Fibroblast of the aortic adventitia (primary cell): ENCODE measurements at regions not wholly inside any gene's neighbourhood (a gene's known extent, or its start where the extent isn't known, plus 50 kb on each side); places are given as distances from the start of the nearest gene placed in this dataset.

ENCODE experiments used
- DNase-seq: peaks from one replicate; pipeline ENCODE4 v3.0.0-alpha.2; 2010; ENCODE audit warnings: low read depth
- H3K4me3 ChIP-seq: 2 replicates; pipeline ENCODE4 v1.5.1; 2011; ENCODE audit warnings: low read depth, mild to moderate bottlenecking, control low read depth, low read length, moderate library complexity
- CTCF ChIP-seq: IDR thresholded peaks from 2 replicates; pipeline ENCODE4 v1.5.1; 2011; ENCODE audit warnings: mild to moderate bottlenecking, low read length, control low read depth, inconsistent platforms; ENCODE audit not compliant: insufficient read depth

- H3K4me3 ChIP-seq = no peak overlapping the region
- no peak for DNase-seq
- TF ChIP-seq CTCF = no peak
These were observed 113.5 kb upstream of the CHL1 start for GRCh38 chr3:83096-83495.

DNA sequence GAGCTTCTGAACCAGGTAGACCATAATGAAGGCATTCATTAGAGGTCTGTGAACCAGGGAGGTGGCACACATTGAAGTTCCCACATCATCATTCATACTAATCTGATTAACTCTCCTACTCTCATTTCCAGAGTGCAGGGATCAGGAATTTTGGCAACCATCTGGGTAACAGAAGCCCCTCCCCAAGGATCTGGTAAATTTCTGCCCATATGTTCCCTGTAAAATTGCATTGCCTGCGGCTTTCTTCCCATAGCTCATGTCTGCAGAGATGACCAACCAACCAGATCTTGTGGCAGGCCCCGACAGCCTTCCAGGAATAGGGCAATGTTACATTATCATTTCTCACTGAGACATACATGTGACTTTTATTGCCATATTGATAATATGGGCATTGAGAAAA lies 111.4 kb upstream of the CHL1 start:
- no peak for DNase-seq
- TF ChIP-seq CTCF = no peak
- no peak overlapping the region for H3K4me3 ChIP-seq

DNA sequence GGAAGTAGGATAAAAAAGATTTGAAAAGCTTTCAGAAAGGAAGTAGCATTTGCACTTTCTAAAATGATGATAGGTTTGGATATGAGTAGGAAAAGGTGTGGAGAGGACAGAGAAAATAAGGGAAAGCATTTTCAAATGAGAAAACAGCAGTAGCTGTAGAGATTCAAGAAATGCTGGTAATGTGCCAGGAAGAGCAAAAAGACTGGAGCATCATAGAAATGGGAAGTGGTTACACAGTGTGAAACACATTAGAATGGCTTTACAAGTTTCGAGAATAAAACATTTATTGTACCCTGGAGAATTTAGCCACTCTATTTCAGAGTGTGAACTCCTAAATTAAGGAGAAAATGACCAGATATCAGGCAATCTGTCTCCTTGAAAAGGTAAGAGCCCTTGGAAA lies 108.3 kb upstream of the CHL1 start:
- no peak overlapping the region for H3K4me3 ChIP-seq
- no peak for TF ChIP-seq CTCF
- no peak for DNase-seq

DNA sequence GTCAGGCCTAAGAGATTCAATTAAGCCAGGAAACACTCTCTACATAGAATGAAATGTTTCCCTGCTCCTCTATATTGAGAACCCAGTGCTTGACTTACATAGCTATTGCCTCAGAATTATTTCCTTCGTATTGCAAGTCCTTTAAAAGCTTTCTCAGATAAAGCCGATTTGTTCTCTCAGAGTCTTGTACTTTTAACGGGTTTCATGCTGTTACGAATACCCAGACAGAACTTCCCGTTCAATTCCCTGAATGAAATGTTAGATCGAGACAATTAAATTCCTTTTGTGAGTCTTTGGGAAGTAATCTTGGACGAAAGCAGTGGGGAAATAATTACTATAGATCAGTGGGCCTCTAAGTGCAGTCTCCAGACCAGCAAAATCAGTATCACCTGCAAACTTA lies 102.8 kb upstream of the CHL1 start:
- H3K4me3 ChIP-seq = no peak overlapping the region
- no peak for DNase-seq
- TF ChIP-seq CTCF = no peak

GRCh38 chr3:96259-96658 lies 100.3 kb upstream of the CHL1 start:
- TF ChIP-seq CTCF = no peak
- no peak for DNase-seq
- H3K4me3 ChIP-seq = no peak overlapping the region

DNA sequence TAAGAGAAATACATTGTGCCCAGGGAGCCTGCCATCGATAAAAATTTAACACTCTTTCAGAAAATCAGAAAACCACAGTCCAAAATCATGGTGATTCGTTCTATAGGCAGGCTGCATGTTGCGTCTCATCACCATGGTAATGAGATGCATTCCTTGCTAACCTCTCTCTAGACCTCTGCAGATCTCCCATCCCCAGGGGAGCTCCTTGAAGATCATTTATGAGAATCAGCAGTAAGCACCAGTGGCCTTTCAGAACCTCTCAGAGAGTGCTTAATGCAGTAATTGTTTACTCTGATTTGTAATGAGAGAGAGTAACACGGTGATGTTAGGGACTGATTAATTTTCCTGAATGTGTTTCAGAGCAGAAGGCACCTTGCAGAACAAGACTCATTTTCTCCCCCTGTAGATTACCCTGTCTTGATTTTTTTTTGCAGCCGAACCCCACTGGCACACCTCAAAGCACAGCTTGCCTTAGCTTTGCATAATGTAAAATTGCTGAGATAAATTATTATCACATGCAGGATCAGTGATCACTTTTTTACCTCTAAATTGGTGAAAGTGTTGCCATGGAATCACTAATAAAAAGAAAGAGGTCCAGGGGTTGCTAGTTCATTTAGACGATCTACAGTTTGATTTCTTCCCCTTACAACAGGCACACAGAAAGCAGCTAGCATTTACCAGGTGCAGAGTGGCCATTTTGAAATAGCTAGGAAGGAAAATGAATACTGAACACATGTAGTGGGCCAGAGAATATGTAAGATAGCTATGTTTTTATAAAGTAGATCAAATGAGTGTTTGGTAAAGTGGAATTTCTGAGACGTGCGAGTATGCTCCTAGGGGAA lies 98.9 kb upstream of the CHL1 start:
- DNase-seq = no peak
- no peak for TF ChIP-seq CTCF
- no peak overlapping the region for H3K4me3 ChIP-seq

- H3K4me3 ChIP-seq = no peak overlapping the region
- no peak for DNase-seq
- no peak for TF ChIP-seq CTCF
These were observed 98.3 kb upstream of the CHL1 start for GRCh38 chr3:98259-98654.
